GM12865 (cell line): ENCODE measurements at regions not wholly inside any gene's neighbourhood (a gene's known extent, or its start where the extent isn't known, plus 50 kb on each side); places are given as distances from the start of the nearest gene placed in this dataset.

Source experiments
- DNase-seq: peaks from one replicate; pipeline ENCODE4 v3.0.0; 2010; ENCODE audit warnings: low read depth
- H3K4me3 ChIP-seq: 2 replicates; pipeline ENCODE4 v1.5.1; 2011; ENCODE audit warnings: mild to moderate bottlenecking, low read depth, low read length, control low read depth
- TF ChIP-seq, protein P1 (sequence below): IDR thresholded peaks from 2 replicates; pipeline ENCODE4 v1.5.1; 2011; ENCODE audit warnings: low read length, control low read depth, low read depth, inconsistent platforms; ENCODE audit not compliant: insufficient read depth; ENCODE audit errors: missing control alignments

DNA sequence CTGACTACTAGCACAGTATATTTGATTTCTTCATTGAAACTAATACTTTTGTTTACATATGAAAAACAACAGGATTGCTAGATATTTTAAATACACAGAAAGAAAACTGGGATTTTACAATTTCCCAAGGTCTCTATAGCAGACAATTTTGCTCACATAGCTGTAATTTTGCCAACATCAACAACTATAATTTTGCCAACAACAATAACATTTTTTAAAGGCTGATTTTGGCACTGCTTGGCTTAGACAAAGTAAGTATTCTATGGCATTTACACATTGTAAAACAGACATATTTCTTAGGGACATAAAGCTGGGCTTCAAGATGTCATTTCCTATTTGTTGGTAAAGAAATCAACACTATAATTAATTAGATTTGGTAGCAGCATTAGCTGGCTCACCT is 922.1 kb downstream of the RAB28 start:
- no peak for DNase-seq
- no peak overlapping the region for H3K4me3 ChIP-seq
- TF ChIP-seq, protein P1, sequence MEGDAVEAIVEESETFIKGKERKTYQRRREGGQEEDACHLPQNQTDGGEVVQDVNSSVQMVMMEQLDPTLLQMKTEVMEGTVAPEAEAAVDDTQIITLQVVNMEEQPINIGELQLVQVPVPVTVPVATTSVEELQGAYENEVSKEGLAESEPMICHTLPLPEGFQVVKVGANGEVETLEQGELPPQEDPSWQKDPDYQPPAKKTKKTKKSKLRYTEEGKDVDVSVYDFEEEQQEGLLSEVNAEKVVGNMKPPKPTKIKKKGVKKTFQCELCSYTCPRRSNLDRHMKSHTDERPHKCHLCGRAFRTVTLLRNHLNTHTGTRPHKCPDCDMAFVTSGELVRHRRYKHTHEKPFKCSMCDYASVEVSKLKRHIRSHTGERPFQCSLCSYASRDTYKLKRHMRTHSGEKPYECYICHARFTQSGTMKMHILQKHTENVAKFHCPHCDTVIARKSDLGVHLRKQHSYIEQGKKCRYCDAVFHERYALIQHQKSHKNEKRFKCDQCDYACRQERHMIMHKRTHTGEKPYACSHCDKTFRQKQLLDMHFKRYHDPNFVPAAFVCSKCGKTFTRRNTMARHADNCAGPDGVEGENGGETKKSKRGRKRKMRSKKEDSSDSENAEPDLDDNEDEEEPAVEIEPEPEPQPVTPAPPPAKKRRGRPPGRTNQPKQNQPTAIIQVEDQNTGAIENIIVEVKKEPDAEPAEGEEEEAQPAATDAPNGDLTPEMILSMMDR, result no peak

DNA sequence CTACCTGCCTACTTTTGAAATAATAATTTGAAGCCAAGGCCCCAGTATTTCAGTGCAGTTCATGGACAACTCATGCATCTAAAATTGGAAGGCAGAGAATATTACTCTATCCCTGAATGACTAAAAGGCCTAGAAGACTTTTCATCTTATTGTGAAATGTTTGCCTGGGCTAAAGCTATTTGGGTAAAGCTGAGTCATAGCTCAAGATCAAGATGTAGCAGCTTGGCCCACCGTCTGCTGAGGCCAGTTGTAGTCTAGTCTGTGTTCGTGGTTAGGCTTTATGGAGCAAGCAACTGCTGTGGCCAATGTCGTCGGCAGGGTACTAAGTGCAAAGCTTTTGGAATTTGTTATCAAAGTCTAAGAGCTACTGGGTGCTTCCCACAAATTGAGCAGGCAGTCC is 929.1 kb downstream of the RAB28 start:
- TF ChIP-seq, protein P1, result no peak
- H3K4me3 ChIP-seq, result no peak overlapping the region
- DNase-seq, result no peak

DNA sequence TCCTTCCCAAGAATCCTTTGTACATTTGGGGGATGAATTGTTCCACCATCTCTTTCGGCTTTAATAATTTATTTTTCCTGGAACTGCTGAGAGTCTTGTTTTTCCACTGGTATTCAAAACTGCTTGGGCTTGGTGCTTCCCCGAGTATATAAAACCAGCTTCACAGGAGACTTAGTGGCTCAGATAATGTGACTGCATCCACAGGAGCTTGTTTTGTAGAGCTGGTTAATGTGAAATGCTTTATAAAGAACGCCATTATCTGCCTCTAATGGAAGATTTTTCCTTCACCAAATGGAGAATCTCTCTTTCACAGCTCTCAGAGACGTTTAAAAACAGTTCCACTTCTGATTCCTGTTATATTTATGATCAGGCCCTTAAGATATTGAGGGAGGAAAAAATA is 935.5 kb downstream of the RAB28 start:
- H3K4me3 ChIP-seq, result no peak overlapping the region
- no peak for DNase-seq
- TF ChIP-seq, protein P1, result no peak

DNA sequence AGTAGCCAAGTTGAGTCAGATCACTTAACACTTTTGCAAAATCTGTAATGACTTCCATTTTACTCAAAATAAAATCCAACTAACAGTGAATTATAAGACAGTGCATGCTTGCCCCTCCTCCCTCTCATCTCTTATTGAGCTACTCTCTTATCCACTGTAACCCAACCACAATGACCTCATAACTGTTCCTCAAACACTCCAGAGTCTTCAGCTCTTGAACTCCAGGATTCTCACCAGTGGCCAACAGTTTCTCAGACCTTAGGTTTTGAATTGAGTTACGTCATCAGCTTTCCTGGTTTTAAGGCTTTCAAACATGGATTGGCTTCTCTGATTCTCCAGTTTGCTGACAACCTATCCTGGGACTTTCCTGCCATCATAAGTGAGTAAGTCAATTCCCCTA is 938.3 kb downstream of the RAB28 start:
- no peak overlapping the region for H3K4me3 ChIP-seq
- TF ChIP-seq, protein P1, result no peak
- DNase-seq, result no peak

DNA sequence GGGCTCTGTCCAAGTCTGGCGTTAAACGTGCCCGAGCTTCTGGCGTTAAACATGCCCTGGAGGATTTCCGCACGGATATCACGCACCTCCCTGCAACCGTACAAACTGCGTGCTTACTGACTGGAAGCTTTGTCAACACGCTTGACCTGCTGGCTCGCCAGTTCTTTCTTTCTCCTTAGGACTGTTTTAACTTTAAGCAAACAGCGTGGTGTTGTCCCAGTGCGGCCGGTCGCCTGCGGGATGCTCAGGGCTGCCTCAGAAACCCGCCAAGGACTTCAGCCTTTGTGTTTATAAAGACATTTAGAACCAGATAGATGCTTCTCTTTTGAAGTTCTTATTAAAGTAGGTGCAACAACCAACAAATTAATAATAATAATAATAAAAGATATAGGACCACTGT is 946.0 kb downstream of the RAB28 start:
- no peak for DNase-seq
- TF ChIP-seq, protein P1, result no peak
- H3K4me3 ChIP-seq, result no peak overlapping the region

DNA sequence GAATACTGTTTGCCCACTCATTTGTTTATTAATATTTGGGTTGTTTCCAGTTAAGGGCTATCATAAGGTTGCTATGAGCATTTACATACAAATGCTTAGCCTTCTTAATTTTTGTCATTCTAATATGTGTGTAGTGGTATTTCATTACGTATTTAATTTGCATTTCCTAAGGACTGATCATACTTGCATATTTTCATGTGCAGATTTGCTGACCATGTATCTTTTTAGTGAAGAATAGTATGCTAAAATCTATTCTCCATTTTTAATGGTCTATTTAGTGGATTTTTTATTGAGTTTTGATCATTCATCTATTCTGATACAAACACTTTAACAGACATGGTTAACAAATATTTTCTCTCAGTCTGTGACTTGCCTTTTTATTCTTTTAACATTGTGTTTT is 949.5 kb downstream of the RAB28 start:
- H3K4me3 ChIP-seq, result no peak overlapping the region
- no peak for DNase-seq
- TF ChIP-seq, protein P1, result no peak

DNA sequence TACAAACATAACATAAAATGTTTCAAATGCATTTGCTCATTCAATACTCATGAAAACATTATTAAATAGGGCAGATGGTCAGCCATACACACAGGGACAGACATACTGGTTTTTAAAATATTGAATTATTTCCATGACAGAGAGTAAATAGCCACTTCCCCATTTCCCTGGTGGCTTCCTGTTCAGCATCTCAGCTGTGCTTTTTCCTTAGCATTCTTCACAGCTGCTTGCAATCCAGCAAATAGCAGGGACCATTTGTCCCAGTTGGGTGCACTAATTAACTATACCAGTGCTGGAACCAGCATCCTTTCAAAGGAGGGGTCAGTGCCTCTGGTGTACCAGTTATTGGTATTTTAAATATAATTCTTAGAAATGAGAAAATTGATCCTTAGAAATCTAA is 964.7 kb downstream of the RAB28 start:
- no peak for DNase-seq
- TF ChIP-seq, protein P1, result no peak
- no peak overlapping the region for H3K4me3 ChIP-seq
